ENCODE measurements at regions not wholly inside any gene's neighbourhood (a gene's known extent, or its start where the extent isn't known, plus 50 kb on each side); places are given as distances from the start of the nearest gene placed in this dataset.
"Not testable (repeated sequence)": the region's sequence is repeated elsewhere in the genome, so short reads cannot be mapped to it uniquely, and the experiment has no call there.

DNA sequence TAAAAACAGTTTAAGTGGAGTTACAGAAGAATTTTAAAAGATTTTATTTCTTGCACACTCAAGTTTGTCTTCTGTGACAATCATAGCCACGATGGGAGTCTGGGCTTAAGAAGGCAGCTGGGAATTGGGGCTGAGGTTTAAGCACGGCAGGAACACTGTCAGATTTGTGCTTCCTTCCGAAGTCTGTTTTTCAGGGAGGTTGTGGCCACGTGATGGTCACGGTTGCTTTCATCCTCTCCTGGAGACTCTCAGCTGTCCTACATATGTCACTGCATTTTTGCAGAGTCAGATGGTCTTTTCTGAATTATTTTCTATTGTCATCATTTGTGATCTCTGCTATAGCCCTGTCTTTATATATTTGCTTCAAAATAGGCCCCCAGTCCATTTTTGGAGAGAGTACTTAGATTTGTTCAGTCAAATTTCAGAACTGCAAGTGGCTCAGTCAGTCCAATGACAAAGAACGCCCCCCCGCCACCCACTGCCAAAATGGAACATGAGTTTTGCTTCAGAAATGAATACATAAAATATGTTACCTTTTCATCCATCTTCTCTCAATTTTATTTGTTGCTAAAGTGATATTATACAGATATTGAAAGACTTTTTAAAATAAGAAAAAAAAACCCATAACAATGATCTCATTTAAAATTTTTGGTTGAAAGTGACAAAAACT, 111.8 kb upstream of the ZFP64 start:
- DNase-seq: no peak

DNA sequence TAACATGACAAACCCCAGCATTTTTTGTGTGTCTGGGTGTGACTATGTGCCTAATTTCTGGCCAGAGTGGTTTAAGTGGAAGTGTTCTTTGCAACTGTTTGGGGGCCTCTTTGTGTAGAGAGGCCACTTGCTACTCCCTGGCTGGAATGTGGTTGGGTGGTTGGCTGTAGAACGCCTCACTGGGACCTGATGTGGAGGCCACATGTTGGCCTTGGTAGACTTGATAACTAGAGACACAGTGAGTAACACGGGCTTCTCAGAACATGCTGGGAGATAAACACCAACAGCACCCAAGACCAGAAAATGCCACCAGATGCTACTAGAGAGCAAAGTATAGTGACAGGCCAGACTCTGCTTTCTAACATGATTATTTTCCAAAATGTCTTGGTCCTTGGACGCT, 111.2 kb upstream of the ZFP64 start:
- DNase-seq: no peak

DNA sequence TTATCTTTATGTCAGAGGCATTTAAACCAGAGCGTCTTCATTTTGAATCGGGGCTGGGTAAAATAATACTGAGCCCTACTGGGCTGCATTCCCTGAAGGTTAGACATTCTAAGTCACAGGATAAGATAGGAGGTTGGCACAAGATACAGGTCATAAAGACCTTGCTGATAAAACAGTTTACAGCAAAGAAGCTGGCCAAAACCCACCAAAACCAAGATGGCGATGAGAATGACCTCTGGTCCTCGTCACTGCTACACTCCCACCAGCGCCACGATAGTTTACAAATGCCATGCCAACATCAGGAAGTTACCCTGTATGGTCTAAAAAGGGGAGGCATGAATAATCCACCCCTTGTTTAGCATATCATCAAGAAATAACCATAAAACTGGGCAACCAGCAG, 110.5 kb upstream of the ZFP64 start:
- DNase-seq: not testable (repeated sequence)

GRCh38 chr20:52295556-52295955, 104.0 kb upstream of the ZFP64 start:
- DNase-seq: no peak

GRCh38 chr20:52294106-52294628, 102.6 kb upstream of the ZFP64 start:
- no peak for DNase-seq

DNA sequence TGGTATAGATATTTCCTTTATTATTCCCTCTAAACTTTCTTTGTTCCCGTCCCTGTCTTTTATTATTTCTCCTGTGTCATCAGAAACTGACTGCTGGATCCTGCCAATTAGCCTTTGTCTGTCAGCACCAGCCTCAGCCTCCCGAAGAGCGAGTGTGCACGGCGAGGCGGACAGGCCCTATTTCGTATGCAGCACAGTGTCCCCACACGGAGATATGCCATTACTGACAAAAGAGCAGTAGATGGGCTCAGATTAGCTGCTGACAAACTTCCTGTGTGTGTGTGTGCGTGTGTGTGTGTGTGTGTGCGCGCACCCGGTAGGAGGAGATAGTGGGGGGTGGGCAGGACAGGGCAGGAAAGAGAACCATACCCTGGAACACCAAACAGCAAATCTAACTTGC, 99.5 kb upstream of the ZFP64 start:
- no peak for DNase-seq

GRCh38 chr20:52290569-52290968, 99.0 kb upstream of the ZFP64 start:
- peak; percentile 40 for DNase-seq

DNA sequence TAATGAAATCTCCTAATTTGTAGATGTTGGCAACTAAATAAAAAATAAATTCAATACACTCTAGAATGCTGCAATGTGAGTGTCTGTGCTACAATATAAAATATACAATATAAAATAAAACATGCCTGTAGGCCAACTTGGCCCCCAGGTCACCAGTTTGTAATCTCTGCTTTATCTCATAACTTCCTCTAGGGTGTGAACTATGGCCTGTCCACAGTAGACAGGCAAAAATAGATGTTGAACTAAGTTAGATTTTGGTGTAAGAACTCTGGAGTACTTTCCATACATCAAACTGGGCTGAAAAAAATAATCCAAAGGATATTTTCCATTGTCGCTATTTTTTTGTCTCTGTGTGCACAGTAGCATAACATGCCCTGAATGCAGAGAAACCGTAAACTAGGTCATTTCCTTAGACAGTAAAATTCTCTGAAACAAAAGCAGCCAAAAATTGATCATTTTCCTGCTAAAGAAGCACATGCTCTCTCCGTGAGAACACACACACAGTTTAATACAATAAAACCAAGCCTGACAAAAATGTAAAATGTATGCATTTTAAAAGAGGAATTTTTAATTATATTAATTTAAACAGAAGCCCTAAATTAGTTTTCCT, 98.5 kb upstream of the ZFP64 start:
- no peak for DNase-seq

DNA sequence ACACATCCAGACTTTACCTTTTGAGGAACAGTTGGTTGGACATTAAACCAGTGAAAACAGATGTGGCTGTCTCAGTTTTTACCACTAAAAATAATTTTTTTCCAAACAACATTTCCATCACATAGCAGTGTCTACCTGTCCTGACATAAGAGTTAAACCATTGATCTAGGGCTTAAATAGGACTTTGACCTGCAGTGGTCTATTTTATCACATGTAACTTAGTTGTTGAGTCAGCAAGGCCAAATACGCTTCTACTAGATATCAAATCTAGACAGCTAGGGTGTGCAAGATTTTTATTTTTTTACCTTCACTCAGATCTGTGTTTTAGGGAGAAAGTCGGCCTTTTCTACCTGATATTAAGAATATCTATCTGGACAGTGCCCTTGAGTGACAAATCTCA, 88.8 kb upstream of the ZFP64 start:
- no peak for DNase-seq

- peak; percentile 75 for DNase-seq
Measured at GRCh38 chr20:52279706-52280105, 88.1 kb upstream of the ZFP64 start.

- DNase-seq: peak; percentile 59
Measured at GRCh38 chr20:52275181-52275691, 83.7 kb upstream of the ZFP64 start.

GRCh38 chr20:52270696-52271095, 79.1 kb upstream of the ZFP64 start:
- peak; percentile 31 for DNase-seq

DNA sequence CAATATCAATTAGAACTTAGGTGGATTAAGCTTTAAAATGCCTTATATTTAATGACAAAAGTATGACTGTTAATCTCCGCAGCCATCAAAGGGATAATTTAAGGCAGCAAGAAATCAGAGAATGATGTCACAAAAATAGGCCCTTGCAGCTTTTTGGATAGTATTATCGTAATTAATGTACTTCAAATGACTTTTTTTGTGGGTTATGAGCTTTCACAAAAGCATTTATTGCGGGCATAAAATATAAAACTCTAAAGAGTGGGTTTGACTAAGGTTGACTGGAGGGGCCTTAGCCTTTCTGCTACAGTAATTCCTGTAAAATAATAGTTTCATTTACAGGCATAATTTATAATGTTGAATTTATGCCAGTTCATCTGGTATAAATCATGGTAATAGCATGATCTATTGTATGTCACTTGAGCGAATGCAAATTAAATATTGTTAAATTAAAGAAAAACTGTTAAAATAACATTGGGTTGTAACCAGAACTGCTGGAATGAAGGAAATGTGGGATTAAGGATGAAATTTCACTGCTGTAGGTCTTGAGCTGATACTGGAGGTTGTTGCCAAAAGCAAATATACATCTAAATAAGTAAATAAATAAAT, 78.5 kb upstream of the ZFP64 start:
- peak; percentile 73 for DNase-seq

DNA sequence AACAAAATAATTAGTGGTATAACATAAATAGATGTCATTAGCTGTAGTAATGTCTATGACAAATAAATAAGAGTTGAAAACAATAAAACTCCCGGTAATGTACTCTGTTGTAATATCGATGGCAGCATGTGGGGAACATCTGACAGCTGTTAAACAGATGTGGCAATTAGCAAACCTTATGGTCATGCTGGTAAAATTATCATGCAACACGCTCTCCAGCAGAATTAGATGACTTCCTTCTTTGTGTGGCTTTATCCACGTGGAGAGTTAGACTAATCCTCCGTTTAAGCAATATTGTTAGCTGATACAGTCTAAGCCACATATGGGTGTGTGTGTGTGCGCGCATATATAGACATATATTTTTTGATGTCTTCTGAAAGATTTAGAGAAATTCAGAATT, 77.7 kb upstream of the ZFP64 start:
- DNase-seq: peak; percentile 84

DNA sequence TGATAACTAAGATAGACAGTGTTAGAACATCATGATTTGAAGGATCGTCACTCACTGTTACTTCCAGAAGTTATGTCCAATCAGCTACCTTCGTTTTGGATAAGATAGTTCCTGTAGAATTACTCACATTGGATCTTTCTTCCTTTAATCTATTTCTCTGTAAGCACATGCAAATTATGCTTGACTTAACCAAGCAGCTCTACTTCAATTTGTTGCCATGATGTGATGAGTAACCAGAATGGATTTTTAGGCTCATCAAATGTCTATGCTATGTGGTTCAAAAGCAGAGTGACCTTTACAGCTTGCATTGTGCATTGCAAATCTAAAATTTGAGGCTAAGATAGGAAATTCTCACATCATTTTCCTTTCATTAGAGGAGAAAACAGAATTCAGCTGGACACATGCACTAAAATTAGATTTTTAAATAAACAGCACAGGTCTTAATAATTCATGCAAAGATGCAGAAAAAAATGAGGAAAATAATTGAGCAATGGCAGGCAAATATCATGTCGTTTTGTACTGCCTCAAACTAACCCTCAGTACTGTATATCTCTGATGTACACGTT, 76.7 kb upstream of the ZFP64 start:
- peak; percentile 85 for DNase-seq

DNA sequence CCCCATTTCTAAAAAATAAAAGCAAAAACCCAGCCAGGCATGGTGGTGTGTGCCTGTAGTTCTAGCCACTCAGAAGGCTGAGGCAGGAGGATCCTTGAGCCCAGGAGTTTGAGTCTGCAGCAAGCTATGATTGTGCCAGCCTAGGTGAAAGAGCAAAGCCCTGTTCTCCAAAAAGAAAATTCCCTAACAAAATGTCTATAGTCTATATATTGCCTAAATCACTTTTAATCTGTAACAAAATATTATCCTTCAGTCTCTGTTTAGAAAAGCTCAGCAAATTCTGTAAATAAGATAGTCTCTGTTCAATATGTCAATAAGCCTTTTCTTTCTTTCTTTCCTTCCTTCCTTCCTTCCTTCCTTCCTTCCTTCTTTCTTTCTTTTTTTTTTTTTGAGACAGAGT, 75.8 kb upstream of the ZFP64 start:
- no peak for DNase-seq

GRCh38 chr20:52263757-52264156, 72.2 kb upstream of the ZFP64 start:
- no peak for DNase-seq

DNA sequence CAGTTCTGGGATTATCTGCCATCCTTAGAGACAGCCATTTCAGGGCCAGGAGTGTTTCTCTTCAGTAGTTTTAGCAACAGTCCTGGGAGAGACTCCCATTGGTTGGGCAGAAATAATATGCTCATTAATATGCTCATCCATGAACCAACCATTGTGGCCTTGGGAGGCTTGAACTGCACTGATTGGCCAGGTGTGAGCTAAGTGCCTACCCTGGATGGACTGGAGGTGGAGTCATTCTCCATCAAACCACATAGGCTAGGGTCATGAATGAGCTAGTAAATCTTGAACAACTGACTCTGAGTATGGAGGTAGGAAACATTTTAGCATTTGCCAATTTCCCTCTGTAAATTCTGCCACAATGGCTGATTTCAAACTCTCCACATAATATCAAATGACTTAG, 70.2 kb upstream of the ZFP64 start:
- no peak for DNase-seq

DNA sequence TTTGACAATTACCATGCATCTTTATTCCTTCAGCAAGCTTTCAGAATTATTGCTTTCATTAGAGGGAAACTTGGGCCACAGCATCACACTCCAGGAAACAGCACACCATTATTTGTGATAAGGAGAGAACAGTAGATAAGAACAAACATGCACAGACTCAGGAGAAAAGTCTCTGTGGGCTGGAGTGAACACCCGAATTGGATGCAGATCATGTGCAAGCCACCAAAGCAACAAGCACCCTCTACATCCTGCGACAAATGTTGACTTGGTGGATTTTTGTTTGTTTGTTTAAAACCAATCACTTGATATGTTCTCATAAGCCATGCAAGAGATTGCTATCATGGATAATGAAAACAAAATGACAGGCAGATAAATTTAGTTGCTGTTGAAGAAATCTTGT, 67.7 kb upstream of the ZFP64 start:
- no peak for DNase-seq

DNA sequence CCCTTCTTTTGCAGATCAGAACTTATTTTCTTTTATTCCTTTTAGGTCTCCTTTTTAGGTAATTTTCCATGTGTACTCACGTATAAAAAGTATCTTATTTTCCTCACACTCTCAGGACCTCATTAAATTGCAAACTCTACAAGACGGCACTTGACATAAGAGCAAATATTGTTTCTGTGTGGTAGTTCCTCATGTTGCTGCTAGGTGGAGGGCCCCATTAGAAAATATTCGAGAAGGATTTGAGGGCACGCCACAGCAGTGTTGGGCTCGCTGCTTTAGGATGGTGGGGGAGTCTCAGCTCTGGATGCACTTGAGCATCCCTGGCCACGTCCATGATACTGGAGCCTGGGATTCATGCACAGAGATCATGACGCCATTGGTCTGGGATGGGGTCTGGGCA, 64.9 kb upstream of the ZFP64 start:
- no peak for DNase-seq

DNA sequence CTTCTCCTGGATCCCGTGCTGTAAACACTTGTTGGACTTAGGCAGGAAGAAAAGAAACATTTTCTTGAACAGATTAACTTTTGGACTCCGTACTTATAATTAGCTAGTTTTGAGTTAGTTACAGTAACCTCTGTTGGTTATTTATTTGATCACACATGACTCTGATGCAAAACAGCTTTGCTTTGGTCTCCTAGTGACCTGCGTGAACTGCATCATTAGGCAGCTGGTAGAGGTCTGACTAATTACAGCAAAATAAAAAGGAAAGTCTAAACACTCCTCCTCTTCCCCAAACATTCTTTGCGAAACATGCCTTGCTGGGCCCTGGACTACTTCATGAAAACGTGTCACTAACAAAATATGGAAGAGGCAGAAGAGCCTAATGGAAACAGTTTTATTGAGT, 61.1 kb upstream of the ZFP64 start:
- no peak for DNase-seq

DNA sequence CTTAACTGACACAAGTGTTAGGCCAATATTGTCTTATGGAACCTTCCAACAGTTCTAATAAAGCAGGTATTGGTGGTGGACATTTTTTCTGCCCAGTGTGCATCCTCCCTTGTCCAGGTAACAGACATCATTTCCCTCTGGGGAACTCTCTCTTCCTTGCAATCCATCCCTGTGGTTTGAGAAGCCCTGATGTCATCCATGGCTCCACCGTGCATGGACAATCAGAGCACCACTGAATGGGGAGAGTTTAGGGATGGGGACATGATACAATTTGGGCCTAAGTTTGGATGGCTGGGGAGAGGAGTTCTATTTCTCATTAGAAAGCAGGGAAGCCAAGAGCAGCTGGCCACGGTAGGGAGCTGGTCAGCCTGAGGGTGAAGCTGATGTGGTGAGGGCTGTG, 60.2 kb upstream of the ZFP64 start:
- no peak for DNase-seq

DNA sequence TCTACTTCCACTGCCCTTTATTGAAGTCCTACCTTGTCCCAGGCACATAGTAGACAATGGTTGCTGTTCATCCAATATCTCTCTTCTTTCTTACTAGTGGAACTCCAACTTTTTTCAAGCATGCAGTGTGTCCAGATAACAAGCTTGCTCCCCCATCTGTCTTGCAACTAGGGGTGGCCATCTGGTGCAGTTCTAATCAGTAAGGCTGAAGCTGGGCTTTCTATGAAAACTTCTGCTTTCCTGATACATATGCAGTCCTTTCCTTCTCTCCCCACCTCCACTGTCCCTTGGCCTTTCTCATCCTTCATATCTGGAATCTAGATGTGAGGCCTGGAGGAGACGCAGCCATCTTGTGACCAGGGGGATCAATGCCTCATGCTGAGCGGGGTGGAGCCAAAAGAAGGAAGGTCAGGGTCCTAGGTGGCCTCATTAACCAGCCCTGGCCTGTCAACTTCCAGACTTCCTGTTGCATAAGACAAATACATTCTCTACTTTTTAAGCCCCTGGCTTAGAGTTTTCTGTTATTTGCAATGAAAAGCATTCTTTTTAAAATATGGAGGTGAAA, 59.6 kb upstream of the ZFP64 start:
- no peak for DNase-seq
